NCI-H2227 (cell line): ENCODE measurements at regions not wholly inside any gene's neighbourhood (a gene's known extent, or its start where the extent isn't known, plus 50 kb on each side); places are given as distances from the start of the nearest gene placed in this dataset.

Experiments
- DNase-seq: peaks from one replicate; lab custom pipeline; 2025; ENCODE audit not compliant: unreplicated experiment; lab: John Stamatoyannopoulos, UW

- no peak for DNase-seq
These were observed 354.8 kb downstream of the SEC14L1 start for GRCh38 chr17:77495575-77495974.

- no peak for DNase-seq
These were observed 355.6 kb downstream of the SEC14L1 start for GRCh38 chr17:77496401-77496801.

GRCh38 chr17:77496831-77497577 is 356.2 kb downstream of the SEC14L1 start:
- no peak for DNase-seq

GRCh38 chr17:77497578-77497934 is 356.8 kb downstream of the SEC14L1 start:
- no peak for DNase-seq

DNA sequence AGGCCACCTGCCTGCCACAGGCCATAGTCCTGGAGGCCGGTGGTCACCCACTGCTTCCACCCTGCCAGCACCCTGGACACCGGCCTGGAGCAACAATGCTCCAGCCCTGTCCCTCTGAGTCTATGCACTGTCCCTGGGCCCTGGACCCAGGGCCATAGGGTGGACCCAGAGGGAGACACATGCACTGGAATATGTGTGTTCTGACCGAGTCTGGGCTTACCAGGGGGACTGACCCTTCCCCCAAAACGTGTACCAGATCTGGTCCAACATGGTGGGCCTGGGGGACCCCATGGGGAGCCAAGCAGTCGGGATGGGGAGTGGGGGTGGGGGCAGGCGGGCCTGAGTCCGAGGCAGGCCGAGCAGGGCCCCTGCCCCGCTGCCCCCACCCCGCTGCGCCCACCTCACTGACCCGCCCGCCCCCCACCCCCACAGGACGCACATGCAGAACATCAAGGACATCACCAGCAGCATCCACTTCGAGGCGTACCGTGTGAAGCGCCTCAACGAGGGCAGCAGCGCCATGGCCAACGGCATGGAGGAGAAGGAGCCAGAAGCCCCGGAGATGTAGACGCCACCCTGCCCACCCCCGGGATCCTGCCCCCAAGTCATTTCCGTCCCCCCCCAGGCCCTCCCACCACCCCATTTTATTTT is 357.4 kb downstream of the SEC14L1 start:
- no peak for DNase-seq

GRCh38 chr17:77498791-77499698 is 358.3 kb downstream of the SEC14L1 start:
- no peak for DNase-seq

DNA sequence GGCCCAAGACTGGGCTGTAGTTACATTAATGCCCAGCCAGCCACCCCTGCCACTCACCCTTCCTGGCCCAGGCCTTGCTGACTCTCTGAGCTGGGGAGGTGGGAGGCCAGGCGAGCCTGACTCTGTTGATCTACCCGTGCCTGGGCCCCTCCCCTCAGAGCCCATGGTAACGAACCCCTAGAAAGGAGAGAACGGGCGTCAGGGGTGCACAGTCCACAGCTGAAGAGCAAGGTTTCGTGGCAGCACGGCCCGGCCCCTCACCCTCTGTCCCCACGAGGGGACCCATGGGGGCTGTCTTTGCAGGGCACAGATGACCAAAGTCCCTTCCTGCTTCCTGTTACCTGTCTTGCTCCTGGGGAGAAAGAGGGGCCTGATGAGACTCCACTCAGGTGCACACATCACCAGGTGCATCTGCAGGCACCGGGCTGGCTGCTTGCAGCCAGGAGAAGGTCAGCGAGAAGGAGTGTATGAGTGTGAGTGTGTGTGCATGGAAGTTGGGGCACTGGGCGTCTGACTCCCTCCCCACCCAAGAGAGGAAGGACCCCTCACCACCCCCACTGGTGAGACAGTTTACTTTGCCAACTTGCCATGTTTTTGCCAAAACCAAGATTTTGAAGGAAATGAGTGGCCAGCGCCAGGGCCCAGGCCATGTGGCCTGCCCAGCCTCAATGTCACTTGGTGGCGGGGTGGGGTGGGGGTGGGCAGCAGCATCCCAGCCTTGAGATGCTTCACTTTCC is 359.1 kb downstream of the SEC14L1 start:
- no peak for DNase-seq

- DNase-seq = no peak
These were observed 360.4 kb downstream of the SEC14L1 start for GRCh38 chr17:77501101-77501566.

DNA sequence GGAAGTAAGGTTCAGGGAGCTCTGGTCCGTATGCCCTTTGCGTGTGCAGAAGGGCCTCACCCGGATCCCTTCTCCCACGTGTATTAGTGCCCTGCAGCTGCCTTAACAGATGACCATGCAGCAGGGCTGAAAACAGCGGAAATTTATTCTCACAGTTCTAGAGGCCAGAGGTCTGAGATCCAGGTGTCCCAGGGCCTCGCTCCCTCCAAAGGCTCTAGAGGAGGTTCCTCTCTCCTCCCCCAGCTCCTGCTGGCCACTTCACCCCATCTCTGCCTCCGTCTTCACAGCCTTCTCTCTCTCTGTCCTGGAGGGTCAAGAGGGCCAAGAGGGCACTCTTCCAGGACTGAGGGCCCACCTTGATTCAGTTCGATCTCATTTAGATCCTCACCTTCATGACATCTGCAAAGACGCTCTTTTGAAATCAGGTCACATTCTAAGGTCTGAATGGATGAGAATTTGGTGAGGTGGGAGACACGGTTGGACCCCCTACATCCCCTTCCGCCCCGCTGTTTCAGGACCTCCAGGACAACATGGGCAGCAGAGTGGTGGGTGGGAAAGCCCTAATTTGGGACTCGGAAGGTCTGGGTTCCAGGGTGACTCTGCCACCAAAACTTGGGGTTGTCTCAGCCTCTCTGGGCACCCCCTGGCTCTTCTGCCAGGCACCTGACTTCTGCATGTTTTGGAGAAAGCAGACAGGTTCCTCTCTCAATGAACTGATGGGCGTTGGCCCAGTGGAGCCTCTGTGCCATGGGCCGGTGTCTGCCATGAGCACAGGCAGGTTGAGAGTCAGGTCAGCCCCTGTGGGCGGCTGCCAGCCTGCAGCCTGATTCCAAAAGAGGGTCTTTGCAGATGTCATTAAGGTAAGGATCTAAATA is 361.2 kb downstream of the SEC14L1 start:
- no peak for DNase-seq

GRCh38 chr17:77502626-77503292 is 362.0 kb downstream of the SEC14L1 start:
- DNase-seq = no peak

GRCh38 chr17:77503293-77503655 is 362.5 kb downstream of the SEC14L1 start:
- DNase-seq = no peak

DNA sequence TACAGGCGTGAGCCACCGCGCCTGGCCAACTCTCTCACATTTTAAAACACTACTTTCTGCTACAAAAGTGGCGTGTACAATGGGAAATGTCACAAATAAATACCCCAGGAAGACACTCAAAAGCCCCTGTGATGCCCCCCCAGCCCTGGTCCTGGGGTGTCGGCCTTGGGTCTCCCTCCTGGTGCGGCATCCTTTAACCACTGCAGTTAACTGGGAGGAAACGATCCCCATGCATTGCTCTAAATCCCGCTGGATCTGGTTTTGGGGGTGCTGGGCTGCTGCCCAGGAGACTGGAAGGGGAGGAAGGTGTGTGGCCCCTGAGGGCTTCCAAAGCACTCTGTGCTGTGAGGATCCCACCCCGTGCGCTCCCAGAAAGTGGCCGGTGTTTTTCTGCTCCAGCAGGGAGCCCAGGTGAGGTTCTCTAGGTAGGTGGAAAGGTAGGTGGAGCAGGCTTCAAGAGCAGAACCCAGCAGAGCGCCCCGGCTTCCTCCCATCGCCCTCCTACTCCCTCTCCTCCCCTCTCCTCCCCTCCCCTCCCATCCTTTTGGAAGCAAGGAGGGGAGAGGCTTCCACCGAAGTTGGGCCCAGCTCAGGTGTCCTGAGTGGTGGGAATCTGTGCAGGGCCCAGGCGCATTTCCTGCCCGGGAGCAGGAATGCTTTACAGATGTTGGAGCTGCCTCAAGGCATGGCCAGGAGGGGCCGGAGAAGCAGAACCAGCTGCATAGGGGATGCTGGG is 363.3 kb downstream of the SEC14L1 start:
- no peak for DNase-seq

DNA sequence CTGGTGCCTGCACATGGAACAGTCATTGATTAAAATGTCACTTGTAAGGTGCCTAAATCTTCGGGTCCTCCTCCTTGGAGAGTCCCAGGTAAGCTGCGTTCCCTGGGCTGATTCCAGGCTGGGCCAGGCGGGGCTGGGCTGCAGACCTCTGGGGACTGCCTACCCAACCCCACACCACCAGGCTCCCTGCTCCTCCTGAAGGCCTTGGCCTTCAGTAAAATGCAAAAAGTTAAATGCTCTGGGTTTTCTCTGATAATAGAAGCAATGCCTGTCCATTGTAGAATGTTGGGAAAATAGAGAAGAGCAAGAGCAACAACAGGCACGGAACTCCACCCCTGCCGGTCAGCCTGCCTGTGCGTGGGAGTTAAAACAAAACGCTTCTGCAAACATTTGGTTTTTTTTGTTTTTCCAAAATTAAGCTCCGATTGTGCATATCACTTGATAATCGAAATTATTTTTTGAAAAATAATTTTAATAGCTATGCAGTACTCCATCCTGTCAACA is 363.9 kb downstream of the SEC14L1 start:
- no peak for DNase-seq

DNA sequence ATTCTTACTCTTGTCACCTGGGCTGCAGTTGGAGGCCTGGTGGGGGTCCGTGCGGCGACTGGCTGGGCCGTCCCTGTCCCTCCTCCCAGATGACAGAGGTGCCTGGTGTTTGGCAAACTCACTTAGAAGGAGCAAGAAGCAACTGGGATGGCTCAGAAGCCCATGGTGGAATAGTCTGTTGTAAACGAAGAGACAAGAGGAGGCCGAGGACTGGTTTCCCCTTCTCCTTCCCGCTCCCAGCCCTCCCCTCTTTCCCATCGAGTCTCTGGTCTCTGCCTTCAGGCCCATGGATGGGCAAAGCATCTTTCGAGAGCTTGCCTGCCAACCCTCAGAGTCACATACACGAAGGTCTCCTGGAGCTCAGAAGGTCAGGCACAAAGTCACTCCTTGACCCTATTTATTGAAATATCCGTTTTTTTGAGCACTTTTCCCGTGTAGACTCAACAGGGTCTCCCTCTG is 364.4 kb downstream of the SEC14L1 start:
- DNase-seq = no peak

- DNase-seq = no peak
These were observed 365.7 kb downstream of the SEC14L1 start for GRCh38 chr17:77506371-77506991.

DNA sequence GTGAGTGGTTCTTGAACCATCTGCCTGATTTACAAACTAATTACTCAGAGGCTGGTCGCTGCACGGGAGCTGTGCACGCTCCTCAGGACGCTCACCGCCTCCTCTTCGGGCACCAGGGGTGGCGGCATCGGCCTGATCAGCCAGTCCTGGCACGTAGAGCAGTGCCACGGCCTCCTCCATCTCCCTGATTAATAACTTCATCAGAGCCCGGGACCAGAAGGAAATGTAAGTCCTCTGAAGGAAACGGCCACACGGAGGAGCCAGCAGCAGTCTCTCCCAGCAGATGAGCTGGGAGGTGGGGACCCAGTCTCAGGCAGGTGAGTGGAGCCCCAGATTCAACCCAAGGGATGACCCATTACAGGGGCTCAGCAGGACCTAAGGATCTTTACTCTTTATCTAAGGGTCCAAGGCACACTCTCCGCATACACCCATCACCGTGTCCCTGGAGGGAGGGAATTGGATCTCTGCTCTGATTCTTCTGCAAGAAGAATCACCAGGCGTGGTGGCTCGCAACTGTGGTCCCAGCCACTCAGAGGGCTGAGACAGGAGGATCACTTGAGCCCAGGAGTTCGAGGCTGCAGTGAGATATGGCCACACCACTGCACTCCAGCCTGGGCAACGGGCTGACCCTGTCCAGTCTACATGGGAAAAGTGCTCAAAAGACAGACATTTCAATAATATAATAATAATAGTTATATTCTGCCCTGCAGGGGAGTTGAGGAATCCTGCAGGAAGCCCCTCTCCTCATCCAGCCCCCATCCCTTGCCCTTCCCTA is 366.5 kb downstream of the SEC14L1 start:
- DNase-seq = peak; percentile 19

- no peak for DNase-seq
These were observed 367.4 kb downstream of the SEC14L1 start for GRCh38 chr17:77508047-77508715.
